ENCODE measurements at regions not wholly inside any gene's neighbourhood (a gene's known extent, or its start where the extent isn't known, plus 50 kb on each side); places are given as distances from the start of the nearest gene placed in this dataset.

GRCh38 chr5:58236498-58236897 lies 223.4 kb downstream of the PLK2 start:
- no peak for TF ChIP-seq CTCF (IDR thresholded peaks at IDR 0.05)
- TF ChIP-seq POLR2A (IDR thresholded peaks at IDR 0.05): no peak
- no peak for TF ChIP-seq POLR2AphosphoS5 (IDR thresholded peaks at IDR 0.05)
- intact Hi-C loops (cut with DNase I; ENCODE audit: low total_unique reads): no loop called here
- Histone ChIP-seq H3K4me3 (no peak overlapping the region), H3K4me1 (no peaks in the 10 kb centered on the region), H3K27me3 (no peaks in the 10 kb centered on the region), H3K27ac (no peak overlapping the region), H3K9me3 (no peaks in the 10 kb centered on the region), H3K36me3 (no peaks in the 10 kb centered on the region)
- DNase-seq (ENCODE audit: low spot score in 2 of 2): no peak

DNA sequence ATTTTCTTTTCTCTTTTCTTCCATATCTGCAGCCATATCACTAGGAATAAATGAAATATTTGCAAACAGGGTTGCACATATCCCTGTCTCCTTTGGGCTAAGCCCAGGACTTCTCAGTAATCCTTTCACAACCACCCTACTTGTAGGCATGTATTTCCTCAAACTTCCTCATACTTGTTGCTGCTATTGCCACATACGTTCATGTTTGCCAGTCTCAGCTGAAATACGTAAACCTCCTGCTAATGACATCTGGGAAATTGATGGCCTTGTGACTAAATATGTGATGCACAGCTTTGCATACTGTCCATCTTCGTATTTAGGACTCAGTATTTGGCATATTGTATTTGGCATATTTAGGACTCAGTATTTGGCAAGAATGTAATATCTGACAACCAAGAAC lies 224.6 kb downstream of the PLK2 start:
- DNase-seq (ENCODE audit: low spot score in 2 of 2): peak in 1 of 2 donors; percentile 28
- H3K27me3 ChIP-seq: no peaks in the 10 kb centered on the region

GRCh38 chr5:58232130-58232529 lies 227.8 kb downstream of the PLK2 start:
- DNase-seq (ENCODE audit: low spot score in 2 of 2): no peak
- TF ChIP-seq POLR2A (IDR thresholded peaks at IDR 0.05): no peak
- no peak for TF ChIP-seq CTCF (IDR thresholded peaks at IDR 0.05)
- TF ChIP-seq POLR2AphosphoS5 (IDR thresholded peaks at IDR 0.05): no peak

More for the DNA sequence above, 224.6 kb downstream of the PLK2 start:
- intact Hi-C loops (cut with DNase I; ENCODE audit: low total_unique reads): no loop called here
- no peak overlapping the region for H3K4me3 ChIP-seq
- no peaks in the 10 kb centered on the region for H3K9me3 ChIP-seq
- TF ChIP-seq POLR2AphosphoS5 (IDR thresholded peaks at IDR 0.05): peak in 2 of 3 donors; percentile 59 to 65
- no peak for TF ChIP-seq POLR2A (IDR thresholded peaks at IDR 0.05)
- no peak for TF ChIP-seq CTCF (IDR thresholded peaks at IDR 0.05)
- no peaks in the 10 kb centered on the region for H3K36me3 ChIP-seq
- H3K4me1 ChIP-seq: no peaks in the 10 kb centered on the region
- H3K27ac ChIP-seq: peak overlapping the region in 1 of 2 donors; percentile 17

DNA sequence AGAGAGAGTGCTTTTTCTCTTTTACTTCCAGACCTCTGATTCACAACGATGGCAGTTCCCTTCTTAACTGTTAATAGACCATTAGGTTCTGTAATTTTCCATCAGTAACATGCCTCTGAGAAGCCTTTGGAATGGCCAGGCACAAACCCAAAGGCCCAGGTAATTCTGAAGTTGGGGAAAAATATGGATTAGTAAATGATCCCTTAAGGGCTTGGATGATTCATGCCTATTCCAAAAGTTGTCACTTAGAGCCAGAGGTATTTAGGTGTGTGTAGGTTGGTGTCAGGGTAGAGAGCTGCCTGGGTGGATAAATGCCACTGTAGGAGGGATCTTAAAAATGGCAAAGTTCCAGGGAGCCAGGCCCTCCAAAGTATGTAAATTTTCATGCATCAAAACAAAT lies 228.8 kb downstream of the PLK2 start:
- H3K4me1 ChIP-seq: no peaks in the 10 kb centered on the region
- H3K9me3 ChIP-seq: no peaks in the 10 kb centered on the region
- H3K27me3 ChIP-seq: no peaks in the 10 kb centered on the region
- intact Hi-C loops (cut with DNase I; ENCODE audit: low total_unique reads): no loop called here
- H3K27ac ChIP-seq: no peak overlapping the region
- DNase-seq (ENCODE audit: low spot score in 2 of 2): no peak
- no peaks in the 10 kb centered on the region for H3K36me3 ChIP-seq
- no peak overlapping the region for H3K4me3 ChIP-seq
- TF ChIP-seq POLR2AphosphoS5 (IDR thresholded peaks at IDR 0.05) (no peak), CTCF (IDR thresholded peaks at IDR 0.05) (no peak), POLR2A (IDR thresholded peaks at IDR 0.05) (no peak)

More at GRCh38 chr5:58232130-58232529, 227.8 kb downstream of the PLK2 start:
- no peaks in the 10 kb centered on the region for H3K9me3 ChIP-seq
- intact Hi-C loops (cut with DNase I; ENCODE audit: low total_unique reads): no loop called here
- H3K4me3 ChIP-seq: no peak overlapping the region
- no peaks in the 10 kb centered on the region for H3K27me3 ChIP-seq
- no peak overlapping the region for H3K27ac ChIP-seq
- H3K4me1 ChIP-seq: no peaks in the 10 kb centered on the region
- no peaks in the 10 kb centered on the region for H3K36me3 ChIP-seq

DNA sequence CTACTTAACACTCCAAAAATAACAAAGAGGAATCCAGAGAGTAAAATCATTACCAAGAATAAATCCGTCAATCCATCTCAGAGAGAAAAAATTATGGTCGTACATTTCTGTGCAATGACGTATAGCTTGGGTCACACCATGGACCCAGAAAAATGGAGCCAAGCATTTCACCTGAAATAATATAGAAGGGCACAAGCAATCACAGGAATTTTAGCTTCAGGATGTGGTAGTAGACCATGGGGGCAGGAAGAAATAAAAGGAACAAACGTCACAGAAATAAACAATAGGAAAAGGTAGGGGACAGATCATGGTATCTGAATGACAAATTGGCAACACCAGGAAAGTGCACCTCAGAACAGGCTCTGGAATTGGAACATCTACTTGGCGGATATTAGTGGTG lies 231.0 kb downstream of the PLK2 start:
- Histone ChIP-seq H3K27ac (no peak overlapping the region), H3K4me1 (no peaks in the 10 kb centered on the region), H3K27me3 (no peaks in the 10 kb centered on the region), H3K36me3 (no peaks in the 10 kb centered on the region), H3K4me3 (no peak overlapping the region), H3K9me3 (no peaks in the 10 kb centered on the region)
- no peak for DNase-seq (ENCODE audit: low spot score in 2 of 2)
- intact Hi-C loops (cut with DNase I; ENCODE audit: low total_unique reads): no loop called here
- no peak for TF ChIP-seq POLR2A (IDR thresholded peaks at IDR 0.05)

DNA sequence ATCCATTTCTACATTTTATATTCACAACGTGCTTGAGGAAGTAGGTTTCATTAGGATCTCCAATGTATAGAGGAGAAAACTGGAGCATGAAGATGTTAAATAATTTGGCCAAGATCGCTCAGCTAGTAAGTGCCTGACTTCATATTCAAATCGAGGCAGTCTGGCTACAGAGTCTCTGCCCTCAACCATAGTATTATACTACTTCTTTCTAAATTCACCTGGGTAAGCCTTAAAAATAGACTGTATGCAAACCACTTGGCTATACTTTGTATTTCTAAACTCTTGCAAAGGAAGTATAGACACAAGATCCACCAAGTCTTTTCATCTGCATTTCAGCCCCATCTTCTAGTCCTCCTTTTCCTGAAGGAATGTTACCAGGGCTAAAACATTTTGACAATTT lies 232.0 kb downstream of the PLK2 start:
- DNase-seq (ENCODE audit: low spot score in 2 of 2): no peak
- intact Hi-C loops (cut with DNase I; ENCODE audit: low total_unique reads): no loop called here
- Histone ChIP-seq H3K4me3 (no peak overlapping the region), H3K9me3 (no peaks in the 10 kb centered on the region), H3K27ac (no peak overlapping the region), H3K27me3 (no peaks in the 10 kb centered on the region), H3K4me1 (no peaks in the 10 kb centered on the region), H3K36me3 (no peaks in the 10 kb centered on the region)
- TF ChIP-seq CTCF (IDR thresholded peaks at IDR 0.05) (no peak), POLR2A (IDR thresholded peaks at IDR 0.05) (no peak), POLR2AphosphoS5 (IDR thresholded peaks at IDR 0.05) (no peak)

Data from breast epithelium (tissue), 4 donors.